ENCODE measurements at regions not wholly inside any gene's neighbourhood (a gene's known extent, or its start where the extent isn't known, plus 50 kb on each side); places are given as distances from the start of the nearest gene placed in this dataset.

DNA sequence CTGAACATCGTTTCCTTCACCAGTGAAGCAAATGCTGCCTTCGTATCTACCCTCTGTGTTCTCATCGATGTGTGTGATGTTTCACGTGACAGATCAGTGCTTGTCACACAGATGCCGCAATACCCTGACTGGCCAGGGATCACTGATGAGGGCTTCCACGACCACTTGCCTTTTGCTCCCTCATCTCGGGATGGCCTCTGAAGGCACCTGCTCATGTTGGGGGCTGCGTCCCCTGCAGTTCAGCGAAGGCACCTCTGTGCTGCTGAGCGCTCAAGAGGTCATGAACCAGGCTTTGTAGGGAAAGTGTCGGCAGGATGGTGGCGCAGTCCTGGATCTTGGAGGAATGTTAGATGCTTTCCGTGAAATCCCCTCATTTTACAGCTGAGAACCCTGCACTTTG lies 79.2 kb upstream of the KLF13 start:
- no peak for DNase-seq (ENCODE audit: low spot score)
- TF ChIP-seq EZH2phosphoT487 (IDR thresholded peaks at IDR 0.05; ENCODE audit: borderline replicate concordance, low read depth, low read length) (no peak), CTCF (conservative IDR thresholded peaks at IDR 0.05; ENCODE audit: low read length) (no peak)
- no peaks in the 10 kb centered on the region for H3K79me2 ChIP-seq (ENCODE audit: insufficient read depth, low read depth, low read length)
- H3K4me3 ChIP-seq (ENCODE audit: low read depth, low read length, poor library complexity, severe bottlenecking): no peak overlapping the region
- POLR2A ChIA-PET: no interaction called here
- CTCF ChIA-PET (ENCODE audit: unreplicated experiment): no interaction called here
- H2AFZ ChIP-seq (ENCODE audit: low read length): no peak overlapping the region
- no TSS peak for BruUV-seq (replicated peaks)
- H3K4me2 ChIP-seq (ENCODE audit: low read length): no peak overlapping the region
- no peaks in the 10 kb centered on the region for H3K36me3 ChIP-seq (ENCODE audit: insufficient read depth, low read length)
- H4K20me1 ChIP-seq (ENCODE audit: insufficient read depth, low read length): no peaks in the 10 kb centered on the region
- intact Hi-C loops (cut with micrococcal nuclease; ENCODE audit: unreplicated experiment): no loop called here
- H3K27ac ChIP-seq (ENCODE audit: low read depth, low read length, poor library complexity, severe bottlenecking): no peak overlapping the region
- H3K9me3 ChIP-seq (ENCODE audit: low read length): no peaks in the 10 kb centered on the region
- H3K9me2 ChIP-seq (ENCODE audit: insufficient read depth, low read length): no peaks in the 10 kb centered on the region
- no peaks in the 10 kb centered on the region for H3K4me1 ChIP-seq (ENCODE audit: insufficient read depth, low read length, poor library complexity, severe bottlenecking)

- POLR2A ChIA-PET: no interaction called here
- H3K4me3 ChIP-seq (ENCODE audit: low read depth, low read length, poor library complexity, severe bottlenecking): no peak overlapping the region
- no peak overlapping the region for H3K4me2 ChIP-seq (ENCODE audit: low read length)
- no peak for TF ChIP-seq CTCF (conservative IDR thresholded peaks at IDR 0.05; ENCODE audit: low read length)
- TF ChIP-seq EZH2phosphoT487 (IDR thresholded peaks at IDR 0.05; ENCODE audit: borderline replicate concordance, low read depth, low read length): no peak
- H4K20me1 ChIP-seq (ENCODE audit: insufficient read depth, low read length): no peaks in the 10 kb centered on the region
- no peaks in the 10 kb centered on the region for H3K4me1 ChIP-seq (ENCODE audit: insufficient read depth, low read length, poor library complexity, severe bottlenecking)
- H3K79me2 ChIP-seq (ENCODE audit: insufficient read depth, low read depth, low read length): no peaks in the 10 kb centered on the region
- BruUV-seq (replicated peaks): no TSS peak
- no peak for DNase-seq (ENCODE audit: low spot score)
- no peaks in the 10 kb centered on the region for H3K9me2 ChIP-seq (ENCODE audit: insufficient read depth, low read length)
- H3K27ac ChIP-seq (ENCODE audit: low read depth, low read length, poor library complexity, severe bottlenecking): no peak overlapping the region
- CTCF ChIA-PET (ENCODE audit: unreplicated experiment): no interaction called here
- H3K9me3 ChIP-seq (ENCODE audit: low read length): no peaks in the 10 kb centered on the region
- no peaks in the 10 kb centered on the region for H3K36me3 ChIP-seq (ENCODE audit: insufficient read depth, low read length)
- no peak overlapping the region for H2AFZ ChIP-seq (ENCODE audit: low read length)
- intact Hi-C loops (cut with micrococcal nuclease; ENCODE audit: unreplicated experiment): no loop called here
Measured at GRCh38 chr15:31248263-31248662, 78.4 kb upstream of the KLF13 start.

GRCh38 chr15:31248951-31249350 lies 77.7 kb upstream of the KLF13 start:
- no peak for TF ChIP-seq CTCF (conservative IDR thresholded peaks at IDR 0.05; ENCODE audit: low read length)
- TF ChIP-seq EZH2phosphoT487 (IDR thresholded peaks at IDR 0.05; ENCODE audit: borderline replicate concordance, low read depth, low read length): no peak
- POLR2A ChIA-PET: no interaction called here
- Histone ChIP-seq H3K36me3 (ENCODE audit: insufficient read depth, low read length) (no peaks in the 10 kb centered on the region), H3K4me2 (ENCODE audit: low read length) (no peak overlapping the region), H3K9me2 (ENCODE audit: insufficient read depth, low read length) (no peaks in the 10 kb centered on the region), H3K9me3 (ENCODE audit: low read length) (no peaks in the 10 kb centered on the region), H2AFZ (ENCODE audit: low read length) (no peak overlapping the region), H3K79me2 (ENCODE audit: insufficient read depth, low read depth, low read length) (no peaks in the 10 kb centered on the region), H3K4me3 (ENCODE audit: low read depth, low read length, poor library complexity, severe bottlenecking) (no peak overlapping the region), H3K4me1 (ENCODE audit: insufficient read depth, low read length, poor library complexity, severe bottlenecking) (peaks cover 2% of the 10 kb centered on the region), H3K27ac (ENCODE audit: low read depth, low read length, poor library complexity, severe bottlenecking) (no peak overlapping the region), H4K20me1 (ENCODE audit: insufficient read depth, low read length) (no peaks in the 10 kb centered on the region)
- CTCF ChIA-PET (ENCODE audit: unreplicated experiment): no interaction called here
- BruUV-seq (replicated peaks): no TSS peak
- DNase-seq (ENCODE audit: low spot score): no peak
- intact Hi-C loops (cut with micrococcal nuclease; ENCODE audit: unreplicated experiment): no loop called here

Data from OCI-LY7 (cell line).